Vagina (tissue), 2 donors: ENCODE measurements at regions not wholly inside any gene's neighbourhood (a gene's known extent, or its start where the extent isn't known, plus 50 kb on each side); places are given as distances from the start of the nearest gene placed in this dataset.

Source experiments
- POLR2A ChIP-seq, 2 donors: fragments of 450-650 bp; IDR thresholded peaks; one replicate each; pipeline ENCODE4 v1.6.1; 2017; ENCODE audit warnings: antibody characterized with exemption in 2 of 2, mild to moderate bottlenecking in 2 of 2, moderate library complexity in 2 of 2
- TF ChIP-seq, protein P1 (sequence below), 3 experiments: fragments of 450-650 bp in 2 of 3; fragments of 200-600 bp in 1 of 3; sonication (generic) in 1 of 3; IDR thresholded peaks; one replicate each; pipeline ENCODE4 v1.5.1; 2017 to 2019; ENCODE audit warnings: antibody characterized with exemption in 3 of 3, mild to moderate bottlenecking in 2 of 3, moderate library complexity in 2 of 3

DNA sequence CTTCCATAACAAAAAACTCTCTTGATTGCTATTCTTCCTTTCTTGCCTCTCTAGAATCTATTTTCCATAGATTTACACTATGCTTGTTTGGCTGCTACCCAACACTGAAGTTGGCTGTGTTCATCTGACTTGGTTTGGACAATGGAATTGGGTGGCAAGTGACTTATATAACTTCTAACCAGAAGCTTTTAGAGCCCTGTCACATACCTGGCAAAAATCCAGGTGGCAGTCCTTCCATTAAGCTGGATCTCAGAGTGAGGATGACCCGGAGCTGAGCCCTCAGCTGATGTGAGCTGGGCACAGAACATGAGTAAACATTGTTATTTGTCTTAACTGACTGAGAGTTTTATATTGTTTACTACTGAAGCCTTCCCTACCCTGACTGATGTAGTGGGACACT is 225.7 kb downstream of the TLR4 start:
- TF ChIP-seq, protein P1, sequence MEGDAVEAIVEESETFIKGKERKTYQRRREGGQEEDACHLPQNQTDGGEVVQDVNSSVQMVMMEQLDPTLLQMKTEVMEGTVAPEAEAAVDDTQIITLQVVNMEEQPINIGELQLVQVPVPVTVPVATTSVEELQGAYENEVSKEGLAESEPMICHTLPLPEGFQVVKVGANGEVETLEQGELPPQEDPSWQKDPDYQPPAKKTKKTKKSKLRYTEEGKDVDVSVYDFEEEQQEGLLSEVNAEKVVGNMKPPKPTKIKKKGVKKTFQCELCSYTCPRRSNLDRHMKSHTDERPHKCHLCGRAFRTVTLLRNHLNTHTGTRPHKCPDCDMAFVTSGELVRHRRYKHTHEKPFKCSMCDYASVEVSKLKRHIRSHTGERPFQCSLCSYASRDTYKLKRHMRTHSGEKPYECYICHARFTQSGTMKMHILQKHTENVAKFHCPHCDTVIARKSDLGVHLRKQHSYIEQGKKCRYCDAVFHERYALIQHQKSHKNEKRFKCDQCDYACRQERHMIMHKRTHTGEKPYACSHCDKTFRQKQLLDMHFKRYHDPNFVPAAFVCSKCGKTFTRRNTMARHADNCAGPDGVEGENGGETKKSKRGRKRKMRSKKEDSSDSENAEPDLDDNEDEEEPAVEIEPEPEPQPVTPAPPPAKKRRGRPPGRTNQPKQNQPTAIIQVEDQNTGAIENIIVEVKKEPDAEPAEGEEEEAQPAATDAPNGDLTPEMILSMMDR (IDR thresholded peaks at IDR 0.05) = no peak
- TF ChIP-seq POLR2A (IDR thresholded peaks at IDR 0.05) = no peak
